ENCODE measurements at regions not wholly inside any gene's neighbourhood (a gene's known extent, or its start where the extent isn't known, plus 50 kb on each side); places are given as distances from the start of the nearest gene placed in this dataset.
"Not testable (repeated sequence)": the region's sequence is repeated elsewhere in the genome, so short reads cannot be mapped to it uniquely, and the experiment has no call there.

GRCh38 chrX:56451981-56452380, 111.4 kb upstream of the UBQLN2 start:
- H3K27ac ChIP-seq; ATAC-seq (replicated peaks in 6 of 8); H3K4me1 ChIP-seq (replicated peaks in 1 of 2); H3K4me3 ChIP-seq: not testable (repeated sequence)
- 25 to 100% (median 78%) methylated on average over 1 to 7 of the region's 12 CpGs; no CpG with 5 or more reads in 7 of the 10 experiments for WGBS, 10 experiments
- in situ Hi-C loops (cut with MboI; ENCODE audit: low pct_unique_long_range_greater_than_20kb in 2 of 9, low sequenced_read_pairs in 9 of 9, unreplicated experiment in 9 of 9): loop anchor here in 1 of 9 experiments (25.0 kb wide), 1 partner anchor 260 kb away; no protein-coding TSS in a partner anchor

DNA sequence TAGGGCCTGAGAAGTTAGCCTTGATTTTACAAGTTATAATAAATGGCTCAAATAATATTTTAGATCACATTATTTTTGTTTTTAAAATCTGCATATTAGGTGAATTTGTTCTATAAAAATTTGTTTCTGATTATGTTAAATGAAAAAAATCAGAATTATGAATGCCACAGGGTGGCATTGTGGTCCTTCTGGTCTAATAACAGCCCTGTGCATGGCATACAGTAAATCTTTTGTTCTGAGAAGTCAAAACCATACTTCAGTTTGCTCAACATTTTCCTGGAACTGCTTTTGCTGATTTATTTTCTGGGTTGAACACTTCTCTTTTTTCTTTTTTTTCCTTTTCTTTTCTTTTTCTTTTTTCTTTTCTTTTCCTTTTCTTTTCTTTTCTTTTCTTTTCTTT, 101.0 kb upstream of the UBQLN2 start:
- no peak for ATAC-seq (replicated peaks in 6 of 8)
- in situ Hi-C loops (cut with MboI; ENCODE audit: low pct_unique_long_range_greater_than_20kb in 2 of 9, low sequenced_read_pairs in 9 of 9, unreplicated experiment in 9 of 9): loop anchor here in 1 of 9 experiments (25.0 kb wide), 1 partner anchor 250 kb away; no protein-coding TSS in a partner anchor
- H3K27ac ChIP-seq: no peak overlapping the region
- no peak overlapping the region for H3K4me3 ChIP-seq
- no peaks in the 10 kb centered on the region for H3K4me1 ChIP-seq (replicated peaks in 1 of 2)

GRCh38 chrX:56468441-56468840, 95.0 kb upstream of the UBQLN2 start:
- Histone ChIP-seq H3K4me1 (replicated peaks in 1 of 2) (no peaks in the 10 kb centered on the region), H3K27ac (no peak overlapping the region), H3K4me3 (no peak overlapping the region)
- no peak for ATAC-seq (replicated peaks in 6 of 8)
- WGBS, 10 experiments: 34% methylated on average over 2 of the region's 2 CpGs; no CpG with 5 or more reads in 9 of the 10 experiments
- in situ Hi-C loops (cut with MboI; ENCODE audit: low pct_unique_long_range_greater_than_20kb in 2 of 9, low sequenced_read_pairs in 9 of 9, unreplicated experiment in 9 of 9): loop anchor here in 1 of 9 experiments (25.0 kb wide), 1 partner anchor 244 kb away; no protein-coding TSS in a partner anchor

DNA sequence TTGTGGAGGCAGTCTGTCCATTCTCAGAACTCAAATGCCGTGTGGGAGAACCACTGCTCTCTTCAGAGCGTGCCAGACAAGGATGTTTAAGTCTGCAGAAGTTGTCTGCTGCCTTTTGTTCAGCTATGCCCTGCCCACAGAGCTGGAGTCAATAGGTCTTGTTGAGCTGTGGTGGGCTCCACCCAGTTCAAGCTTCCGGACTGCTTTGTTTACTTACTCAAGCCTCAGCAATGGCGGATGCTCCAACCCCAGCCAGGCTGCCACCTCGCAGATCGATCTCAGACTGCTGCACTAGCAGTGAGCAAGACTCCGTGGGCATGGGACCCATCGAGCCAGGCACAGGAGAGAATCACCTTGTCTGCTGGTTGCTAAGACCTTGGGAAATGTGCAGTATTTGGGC, 68.5 kb upstream of the UBQLN2 start:
- H3K4me3 ChIP-seq; ATAC-seq (replicated peaks in 6 of 8); in situ Hi-C loops (cut with MboI; ENCODE audit: low pct_unique_long_range_greater_than_20kb in 2 of 9, low sequenced_read_pairs in 9 of 9, unreplicated experiment in 9 of 9); H3K27ac ChIP-seq; H3K4me1 ChIP-seq (replicated peaks in 1 of 2): not testable (repeated sequence)
- WGBS, 10 experiments: 67 to 100% methylated on average over 1 of the region's 8 CpGs; no CpG with 5 or more reads in 8 of the 10 experiments

GRCh38 chrX:56498756-56499155, 64.7 kb upstream of the UBQLN2 start:
- ATAC-seq (replicated peaks in 6 of 8): no peak
- Histone ChIP-seq H3K27ac (no peak overlapping the region), H3K4me3 (no peak overlapping the region), H3K4me1 (replicated peaks in 1 of 2) (no peaks in the 10 kb centered on the region)
- WGBS, 10 experiments: 33% methylated on average over 1 of the region's 1 CpG; no CpG with 5 or more reads in 9 of the 10 experiments
- in situ Hi-C loops (cut with MboI; ENCODE audit: low pct_unique_long_range_greater_than_20kb in 2 of 9, low sequenced_read_pairs in 9 of 9, unreplicated experiment in 9 of 9): no loop called here

DNA sequence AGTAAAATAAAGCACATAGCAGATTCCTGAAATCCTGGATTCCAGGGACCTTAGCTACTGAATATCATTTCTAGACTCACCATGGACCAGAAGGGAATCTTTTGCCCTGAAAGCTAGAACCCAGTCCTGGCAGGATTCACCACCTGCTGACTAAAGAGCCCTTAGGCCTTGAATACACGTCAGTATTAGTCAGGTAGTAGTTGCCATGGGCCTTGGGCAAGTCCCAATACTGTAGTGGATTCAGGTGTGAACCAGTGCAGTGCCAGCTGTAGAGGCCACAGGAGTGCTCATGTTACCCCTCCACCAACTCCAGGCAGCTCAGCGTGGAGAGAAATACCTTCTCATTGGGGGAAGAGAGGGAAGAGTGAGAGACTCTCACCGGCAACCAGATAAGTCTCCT, 64.1 kb upstream of the UBQLN2 start:
- ATAC-seq (replicated peaks in 6 of 8): no peak
- in situ Hi-C loops (cut with MboI; ENCODE audit: low pct_unique_long_range_greater_than_20kb in 2 of 9, low sequenced_read_pairs in 9 of 9, unreplicated experiment in 9 of 9): no loop called here
- H3K4me3 ChIP-seq: no peak overlapping the region
- whole genome bisulfite sequencing, 10 experiments: 17% methylated on average over 3 of the region's 3 CpGs; no CpG with 5 or more reads in 9 of the 10 experiments
- H3K4me1 ChIP-seq (replicated peaks in 1 of 2): no peaks in the 10 kb centered on the region
- no peak overlapping the region for H3K27ac ChIP-seq

DNA sequence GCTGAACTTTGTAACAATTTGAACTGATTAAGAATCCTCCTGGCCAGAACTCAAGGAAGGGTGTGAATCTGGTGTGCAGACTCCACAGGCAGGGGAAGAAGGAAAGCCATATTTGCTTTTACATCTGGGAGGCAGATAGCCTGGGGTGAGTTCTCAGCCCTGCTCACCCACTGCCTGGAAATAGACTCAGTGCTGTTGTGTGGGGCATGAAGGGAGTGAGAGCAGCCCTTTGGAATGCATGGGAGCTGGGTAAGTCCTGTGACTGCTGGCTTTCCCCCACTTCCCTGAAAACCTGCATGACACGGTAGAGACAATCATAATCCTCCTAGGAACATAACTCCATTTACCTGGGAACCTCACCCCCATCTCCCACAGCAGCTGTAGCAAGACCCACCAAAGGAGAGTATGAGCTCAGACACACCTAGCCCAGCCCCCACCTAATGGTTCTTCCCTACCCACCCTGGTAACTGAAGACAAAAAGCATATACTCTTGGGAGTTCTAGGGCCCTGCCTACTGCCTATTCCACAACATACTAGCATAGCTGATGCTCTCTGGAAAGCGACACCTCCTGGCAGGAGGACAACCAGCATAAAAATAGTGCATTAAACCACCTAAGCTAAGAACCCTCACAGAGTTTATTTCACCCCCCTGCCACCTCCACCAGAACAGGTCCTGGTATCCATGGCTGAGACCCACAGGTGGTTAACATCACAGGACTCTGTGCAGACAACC, 59.3 kb upstream of the UBQLN2 start:
- Histone ChIP-seq H3K4me3 (no peak overlapping the region), H3K4me1 (replicated peaks in 1 of 2) (no peaks in the 10 kb centered on the region), H3K27ac (no peak overlapping the region)
- in situ Hi-C loops (cut with MboI; ENCODE audit: low pct_unique_long_range_greater_than_20kb in 2 of 9, low sequenced_read_pairs in 9 of 9, unreplicated experiment in 9 of 9): no loop called here
- ATAC-seq (replicated peaks in 6 of 8): peak in 3 of 8 experiments; percentile 85 to 98 (median 92)
- WGBS, 10 experiments: 0% methylated on average over 1 of the region's 2 CpGs; no CpG with 5 or more reads in 8 of the 10 experiments

- in situ Hi-C loops (cut with MboI; ENCODE audit: low pct_unique_long_range_greater_than_20kb in 2 of 9, low sequenced_read_pairs in 9 of 9, unreplicated experiment in 9 of 9): no loop called here
- whole genome bisulfite sequencing, 10 experiments: 20 to 45% methylated on average over 1 to 2 of the region's 4 CpGs; no CpG with 5 or more reads in 8 of the 10 experiments
- no peaks in the 10 kb centered on the region for H3K4me1 ChIP-seq (replicated peaks in 1 of 2)
- no peak for ATAC-seq (replicated peaks in 6 of 8)
- H3K4me3 ChIP-seq: no peak overlapping the region
- H3K27ac ChIP-seq: no peak overlapping the region
Observed at GRCh38 chrX:56505866-56506265, 57.6 kb upstream of the UBQLN2 start.
